MCF 10A (cell line): ENCODE measurements at regions not wholly inside any gene's neighbourhood (a gene's known extent, or its start where the extent isn't known, plus 50 kb on each side); places are given as distances from the start of the nearest gene placed in this dataset.

Source experiments
- BruUV-seq: library from RNA; stranded (reverse); fragments of 400-500 nt; replicated peaks from 2 replicates; lab custom pipeline; 2021; lab: Mats Ljungman, UMichigan
- CTCF ChIA-PET: fragments of 300-600 bp; sonication (Branson Sonifier 250); formaldehyde crosslinking; extraction: SDS; loops from one replicate; lab custom pipeline; 2021; ENCODE audit warnings: antibody characterized with exemption, inconsistent platforms; lab: Yijun Ruan, JAX
- POLR2A ChIA-PET: fragments of 300-600, 350-650 bp; sonication (Branson Sonifier 250); formaldehyde crosslinking; extraction: SDS; loops from one replicate; lab custom pipeline; 2020; ENCODE audit warnings: antibody characterized with exemption, inconsistent platforms; lab: Yijun Ruan, JAX
- DNase-seq: peaks from one replicate; pipeline ENCODE4 v3.0.0-alpha.2; 2018; ENCODE audit not compliant: unreplicated experiment
- H3K27ac Mint-ChIP-seq: one replicate; pipeline ENCODE4 v1.8.0; 2022; ENCODE audit warnings: mild to moderate bottlenecking, low read depth, mixed read lengths; ENCODE audit not compliant: unreplicated experiment
- H3K27me3 Mint-ChIP-seq: one replicate; pipeline ENCODE4 v1.8.0; 2022; ENCODE audit warnings: mixed read lengths; ENCODE audit not compliant: insufficient read depth, unreplicated experiment
- H3K36me3 Mint-ChIP-seq: one replicate; pipeline ENCODE4 v1.8.0; 2022; ENCODE audit warnings: mild to moderate bottlenecking, moderate library complexity, mixed read lengths; ENCODE audit not compliant: insufficient read depth, unreplicated experiment
- H3K4me1 Mint-ChIP-seq: one replicate; pipeline ENCODE4 v1.8.0; 2022; ENCODE audit warnings: mixed read lengths; ENCODE audit not compliant: insufficient read depth, unreplicated experiment
- H3K4me3 Mint-ChIP-seq: one replicate; pipeline ENCODE4 v1.8.0; 2022; ENCODE audit warnings: mild to moderate bottlenecking, moderate library complexity, mixed read lengths; ENCODE audit not compliant: unreplicated experiment
- H3K9me3 Mint-ChIP-seq: one replicate; pipeline ENCODE4 v1.8.0; 2022; ENCODE audit warnings: mixed read lengths; ENCODE audit not compliant: unreplicated experiment
- intact Hi-C: fragments of 100-400 bp; cut with micrococcal nuclease; formaldehyde crosslinking; loops from 2 replicates; pipeline ENCODE4 v1.14.1; 2022
- TF ChIP-seq, protein P1 (sequence below): fragments of 200-600 bp; IDR thresholded peaks from one replicate; pipeline ENCODE4 v1.8.0; 2022; ENCODE audit warnings: antibody characterized with exemption, mild to moderate bottlenecking; ENCODE audit not compliant: unreplicated experiment

DNA sequence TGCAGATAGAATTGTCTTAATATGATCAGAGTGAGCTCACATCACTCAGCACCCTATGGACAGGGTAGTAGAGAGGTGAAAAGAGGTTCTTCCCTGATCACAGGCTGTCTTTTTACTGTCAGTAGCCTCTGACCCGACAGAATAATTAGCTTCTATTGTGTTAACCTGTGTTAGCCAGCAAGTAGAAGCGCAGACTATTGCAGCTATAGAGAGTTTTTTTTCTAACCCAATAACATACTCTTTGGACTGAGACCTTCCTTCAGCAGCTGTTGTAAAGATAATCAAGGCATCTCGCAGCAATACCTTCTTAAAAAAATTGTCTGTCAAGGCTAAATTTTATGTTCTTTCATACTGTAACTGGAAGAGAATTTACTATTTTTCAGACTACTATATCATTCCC, 670.4 kb downstream of the ADCYAP1 start:
- Mint-ChIP-seq H3K4me3 (no peak overlapping the region), H3K27ac (no peak overlapping the region), H3K4me1 (no peaks in the 10 kb centered on the region), H3K9me3 (no peaks in the 10 kb centered on the region), H3K36me3 (peaks cover 7% of the 10 kb centered on the region), H3K27me3 (no peaks in the 10 kb centered on the region)
- CTCF ChIA-PET: interaction anchor here (0.6 to 2.3 kb wide), 5 partner anchors 11 to 710 kb away, joined by 3 to 21 read pairs (median 4); no protein-coding TSS in a partner anchor
- BruUV-seq: no TSS peak
- intact Hi-C loops: no loop called here
- POLR2A ChIA-PET: no interaction called here
- TF ChIP-seq, protein P1, sequence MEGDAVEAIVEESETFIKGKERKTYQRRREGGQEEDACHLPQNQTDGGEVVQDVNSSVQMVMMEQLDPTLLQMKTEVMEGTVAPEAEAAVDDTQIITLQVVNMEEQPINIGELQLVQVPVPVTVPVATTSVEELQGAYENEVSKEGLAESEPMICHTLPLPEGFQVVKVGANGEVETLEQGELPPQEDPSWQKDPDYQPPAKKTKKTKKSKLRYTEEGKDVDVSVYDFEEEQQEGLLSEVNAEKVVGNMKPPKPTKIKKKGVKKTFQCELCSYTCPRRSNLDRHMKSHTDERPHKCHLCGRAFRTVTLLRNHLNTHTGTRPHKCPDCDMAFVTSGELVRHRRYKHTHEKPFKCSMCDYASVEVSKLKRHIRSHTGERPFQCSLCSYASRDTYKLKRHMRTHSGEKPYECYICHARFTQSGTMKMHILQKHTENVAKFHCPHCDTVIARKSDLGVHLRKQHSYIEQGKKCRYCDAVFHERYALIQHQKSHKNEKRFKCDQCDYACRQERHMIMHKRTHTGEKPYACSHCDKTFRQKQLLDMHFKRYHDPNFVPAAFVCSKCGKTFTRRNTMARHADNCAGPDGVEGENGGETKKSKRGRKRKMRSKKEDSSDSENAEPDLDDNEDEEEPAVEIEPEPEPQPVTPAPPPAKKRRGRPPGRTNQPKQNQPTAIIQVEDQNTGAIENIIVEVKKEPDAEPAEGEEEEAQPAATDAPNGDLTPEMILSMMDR: no peak
- DNase-seq: no peak

DNA sequence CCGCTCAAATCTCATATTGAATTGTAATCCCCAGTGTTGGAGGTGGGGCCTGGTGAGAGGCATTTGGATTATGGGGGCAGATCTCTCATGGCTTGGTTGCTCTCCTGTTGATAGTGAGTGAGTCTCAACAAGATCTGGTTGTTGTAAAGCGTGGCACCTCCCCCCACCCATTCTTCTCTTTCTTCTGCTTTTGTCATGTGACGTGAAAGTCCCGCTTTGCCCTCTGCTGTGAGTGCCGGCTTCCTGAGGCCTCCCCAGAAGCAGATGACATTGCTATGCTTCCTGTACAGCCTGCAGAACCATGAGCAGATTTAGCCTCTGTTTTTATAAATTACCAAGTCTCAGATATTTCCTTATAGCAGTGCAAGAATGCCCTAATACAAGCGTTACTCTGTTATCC, 673.8 kb downstream of the ADCYAP1 start:
- Mint-ChIP-seq H3K9me3 (no peaks in the 10 kb centered on the region), H3K4me1 (no peaks in the 10 kb centered on the region), H3K27me3 (no peaks in the 10 kb centered on the region), H3K27ac (no peak overlapping the region), H3K4me3 (no peak overlapping the region), H3K36me3 (no peaks in the 10 kb centered on the region)
- ChIA-PET CTCF (no interaction called here), POLR2A (no interaction called here)
- BruUV-seq: no TSS peak
- no peak for DNase-seq
- TF ChIP-seq, protein P1: no peak
- intact Hi-C loops: no loop called here

DNA sequence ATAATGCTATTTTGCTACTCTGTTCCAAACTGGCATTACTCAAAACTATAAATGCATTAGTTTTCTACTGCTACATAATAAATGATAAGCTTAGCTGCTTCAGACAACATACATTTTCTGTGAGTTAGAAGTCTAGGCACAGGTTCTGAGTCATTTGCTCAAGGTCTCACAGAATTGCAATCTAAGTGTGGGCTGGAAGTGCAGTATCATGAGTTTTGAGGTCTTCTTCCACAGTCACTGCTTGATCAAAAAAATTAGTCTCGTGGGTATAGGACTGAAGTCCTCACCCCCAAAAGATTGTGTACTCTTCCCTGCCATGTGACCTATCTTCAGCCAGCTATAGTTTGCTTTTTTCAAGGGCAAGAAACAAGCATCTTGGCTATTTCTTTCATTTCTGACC, 676.9 kb downstream of the ADCYAP1 start:
- BruUV-seq: no TSS peak
- ChIA-PET POLR2A (no interaction called here), CTCF (interaction anchor here (1.0 to 1.7 kb wide), 4 partner anchors 17 to 966 kb away, joined by 5 to 9 read pairs (median 6); no protein-coding TSS in a partner anchor)
- Mint-ChIP-seq H3K27ac (no peak overlapping the region), H3K27me3 (no peaks in the 10 kb centered on the region), H3K4me1 (peaks cover 5% of the 10 kb centered on the region), H3K9me3 (no peaks in the 10 kb centered on the region), H3K36me3 (no peaks in the 10 kb centered on the region), H3K4me3 (no peak overlapping the region)
- TF ChIP-seq, protein P1: no peak
- intact Hi-C loops: no loop called here
- DNase-seq: no peak

DNA sequence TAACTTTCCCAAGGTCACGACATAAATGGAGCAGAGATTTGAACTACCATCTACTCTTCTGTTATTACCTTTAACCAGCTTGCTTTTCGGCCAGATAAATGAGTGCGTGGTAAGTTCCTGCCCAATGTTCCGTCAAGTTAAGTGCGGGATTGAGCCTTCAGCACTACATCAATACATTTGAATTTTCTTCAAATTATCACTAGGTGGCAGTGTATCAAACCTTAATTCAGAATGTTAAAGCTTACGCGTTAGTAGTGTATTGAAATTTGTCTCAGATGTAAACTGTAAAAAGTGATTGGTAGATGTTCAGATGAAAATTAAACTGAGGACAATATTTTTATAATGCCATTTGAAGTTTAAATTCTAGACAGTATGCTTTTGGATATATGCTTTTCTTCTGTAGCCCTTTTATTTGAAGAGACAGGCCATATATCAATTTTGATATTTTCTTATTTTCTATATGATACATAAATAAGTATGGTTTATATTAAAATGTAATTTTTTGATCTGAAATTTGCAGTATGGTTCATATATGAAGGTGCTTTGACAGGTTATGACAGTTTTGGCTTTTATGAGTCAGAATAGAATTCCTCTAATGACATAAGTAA, 681.3 kb downstream of the ADCYAP1 start:
- ChIA-PET CTCF (interaction anchor here (0.5 to 2.6 kb wide), 37 partner anchors 9 to 1317 kb away, joined by 3 to 28 read pairs (median 4); no protein-coding TSS in a partner anchor), POLR2A (interaction anchor here (0.5 kb wide), 1 partner anchor 226 kb away, joined by 3 read pairs; no protein-coding TSS in a partner anchor)
- Mint-ChIP-seq H3K4me1 (peaks cover 5% of the 10 kb centered on the region), H3K9me3 (no peaks in the 10 kb centered on the region), H3K27me3 (no peaks in the 10 kb centered on the region), H3K36me3 (no peaks in the 10 kb centered on the region), H3K4me3 (no peak overlapping the region), H3K27ac (no peak overlapping the region)
- DNase-seq: peak; percentile 45
- intact Hi-C loops: loop anchor here (1.0 to 2.0 kb wide), 4 partner anchors 497 to 961 kb away; no protein-coding TSS in a partner anchor
- TF ChIP-seq, protein P1: peak; percentile 39
- BruUV-seq: no TSS peak
